Kidney (tissue), 13 donors: ENCODE measurements at regions not wholly inside any gene's neighbourhood (a gene's known extent, or its start where the extent isn't known, plus 50 kb on each side); places are given as distances from the start of the nearest gene placed in this dataset.

ENCODE experiments used
- DNase-seq, 5 donors: peaks; one replicate each; pipeline ENCODE4 v3.0.0-alpha.2; 2013 to 2020
- FAIRE-seq: peaks from 2 replicates; lab custom pipeline; 2012; peaks lifted over from hg19 to GRCh38; lab: Jason Lieb, UNC
- H3K27ac ChIP-seq, 2 donors: one replicate each; pipeline ENCODE4 v1.7.0; 2013; ENCODE audit warnings: low read depth in 2 of 2, low read length in 2 of 2, inconsistent platforms in 1 of 2
- H3K27me3 ChIP-seq: one replicate; pipeline ENCODE4 v1.7.1; 2013; ENCODE audit warnings: low read length, inconsistent platforms; ENCODE audit not compliant: control insufficient read depth, insufficient read depth
- H3K36me3 ChIP-seq, 3 donors: one replicate each; pipeline versions ENCODE4 v1.7.0 to v1.7.1; 2013; ENCODE audit warnings: low read length in 3 of 3, control low read depth in 1 of 3, inconsistent platforms in 1 of 3; ENCODE audit not compliant: insufficient read depth in 3 of 3, control insufficient read depth in 2 of 3
- H3K4me1 ChIP-seq, 3 donors: one replicate each; pipeline versions ENCODE4 v1.7.0 to v1.7.1; 2013; ENCODE audit warnings: low read length in 3 of 3, inconsistent platforms in 1 of 3, low read depth in 1 of 3; ENCODE audit not compliant: control insufficient read depth in 2 of 3, insufficient read depth in 2 of 3
- H3K4me3 ChIP-seq, 3 donors: one replicate each; pipeline versions ENCODE4 v1.7.0 to v1.8.1; 2013; ENCODE audit warnings: low read length in 3 of 3, control low read depth in 1 of 3, inconsistent platforms in 1 of 3
- H3K9ac ChIP-seq, 3 donors: one replicate each; pipeline versions ENCODE4 v1.7.0 to v1.7.1; 2013; ENCODE audit warnings: low read length in 3 of 3, control low read depth in 1 of 3, inconsistent platforms in 1 of 3
- H3K9me3 ChIP-seq, 3 donors: one replicate each; pipeline versions ENCODE4 v1.7.0 to v1.7.1; 2013; ENCODE audit warnings: low read length in 3 of 3, control low read depth in 1 of 3, inconsistent platforms in 1 of 3; ENCODE audit not compliant: control insufficient read depth in 2 of 3, insufficient read depth in 1 of 3
- intact Hi-C: fragments of 100-400 bp; cut with DNase I; formaldehyde crosslinking; loops from one replicate; pipeline ENCODE4 v1.11.1; 2022
- TF ChIP-seq, protein P1 (sequence below): IDR thresholded peaks from 3 replicates; pipeline ENCODE4 v1.5.1; 2012; ENCODE audit warnings: mild to moderate bottlenecking, moderate library complexity, borderline replicate concordance; ENCODE audit not compliant: insufficient read depth; ENCODE audit errors: extremely low read depth
- donor health status: control.
- donor health status: control.
- donor health status: control.
- donor health status: control.
- donor health status: control.
- donor health status: DM: yes; HTN: yes; CAD: no.
- donor health status: Normal renal cell carcinoma (clear cell type).

DNA sequence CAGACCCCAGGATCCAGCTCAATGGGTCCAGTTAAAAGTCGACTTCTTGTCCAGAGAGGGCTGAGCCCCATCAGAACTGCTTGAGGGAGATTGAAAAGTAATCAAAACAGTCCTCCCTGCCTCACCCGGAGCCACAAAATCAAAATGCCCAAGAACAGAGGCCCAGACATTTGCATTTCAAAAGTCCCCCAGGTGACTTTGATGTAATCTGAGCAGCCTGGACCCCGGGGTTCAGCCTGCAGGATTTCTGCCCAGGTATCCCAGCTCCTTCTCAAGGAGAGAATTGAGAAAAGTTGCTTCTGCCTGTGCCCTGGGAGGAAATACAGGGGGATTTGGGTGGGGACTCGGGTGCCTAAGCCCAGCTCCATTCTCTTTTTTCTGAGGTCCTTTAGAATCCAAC, 1385.0 kb downstream of the TBC1D22A start:
- no peaks in the 10 kb centered on the region for H3K27me3 ChIP-seq
- H3K36me3 ChIP-seq = no peaks in the 10 kb centered on the region
- no peak for DNase-seq
- FAIRE-seq = no peak
- TF ChIP-seq, protein P1, sequence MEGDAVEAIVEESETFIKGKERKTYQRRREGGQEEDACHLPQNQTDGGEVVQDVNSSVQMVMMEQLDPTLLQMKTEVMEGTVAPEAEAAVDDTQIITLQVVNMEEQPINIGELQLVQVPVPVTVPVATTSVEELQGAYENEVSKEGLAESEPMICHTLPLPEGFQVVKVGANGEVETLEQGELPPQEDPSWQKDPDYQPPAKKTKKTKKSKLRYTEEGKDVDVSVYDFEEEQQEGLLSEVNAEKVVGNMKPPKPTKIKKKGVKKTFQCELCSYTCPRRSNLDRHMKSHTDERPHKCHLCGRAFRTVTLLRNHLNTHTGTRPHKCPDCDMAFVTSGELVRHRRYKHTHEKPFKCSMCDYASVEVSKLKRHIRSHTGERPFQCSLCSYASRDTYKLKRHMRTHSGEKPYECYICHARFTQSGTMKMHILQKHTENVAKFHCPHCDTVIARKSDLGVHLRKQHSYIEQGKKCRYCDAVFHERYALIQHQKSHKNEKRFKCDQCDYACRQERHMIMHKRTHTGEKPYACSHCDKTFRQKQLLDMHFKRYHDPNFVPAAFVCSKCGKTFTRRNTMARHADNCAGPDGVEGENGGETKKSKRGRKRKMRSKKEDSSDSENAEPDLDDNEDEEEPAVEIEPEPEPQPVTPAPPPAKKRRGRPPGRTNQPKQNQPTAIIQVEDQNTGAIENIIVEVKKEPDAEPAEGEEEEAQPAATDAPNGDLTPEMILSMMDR = no peak
- H3K4me1 ChIP-seq = no peaks in the 10 kb centered on the region
- no peak overlapping the region for H3K27ac ChIP-seq
- no peak overlapping the region for H3K4me3 ChIP-seq
- intact Hi-C loops = no loop called here
- no peaks in the 10 kb centered on the region for H3K9me3 ChIP-seq
- H3K9ac ChIP-seq = no peak overlapping the region

DNA sequence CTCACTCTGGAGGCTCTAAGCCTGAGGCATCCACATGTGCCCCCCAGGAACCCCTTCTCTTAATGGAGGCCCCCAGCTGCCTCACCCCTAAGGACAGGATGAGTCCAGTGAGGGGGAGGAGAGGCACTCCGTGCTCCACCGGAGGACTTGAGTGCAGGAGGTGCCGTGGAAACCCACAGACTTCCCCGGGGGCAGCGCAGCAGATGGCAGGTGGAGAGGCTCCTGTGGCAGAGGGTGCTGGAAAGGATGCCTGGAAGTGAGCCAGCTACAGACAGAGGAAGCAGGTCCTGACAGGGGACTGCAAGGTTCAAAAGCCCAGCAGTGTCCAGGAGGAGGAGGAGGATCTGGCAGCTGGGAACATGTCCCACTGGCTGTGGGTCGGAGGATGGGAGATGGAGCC, 1384.0 kb downstream of the TBC1D22A start:
- FAIRE-seq = no peak
- H3K9me3 ChIP-seq = no peaks in the 10 kb centered on the region
- H3K27ac ChIP-seq = no peak overlapping the region
- H3K36me3 ChIP-seq = no peaks in the 10 kb centered on the region
- TF ChIP-seq, protein P1 = no peak
- no peak for DNase-seq
- H3K9ac ChIP-seq = no peak overlapping the region
- intact Hi-C loops = no loop called here
- H3K4me3 ChIP-seq = no peak overlapping the region
- H3K4me1 ChIP-seq = no peaks in the 10 kb centered on the region
- no peaks in the 10 kb centered on the region for H3K27me3 ChIP-seq

DNA sequence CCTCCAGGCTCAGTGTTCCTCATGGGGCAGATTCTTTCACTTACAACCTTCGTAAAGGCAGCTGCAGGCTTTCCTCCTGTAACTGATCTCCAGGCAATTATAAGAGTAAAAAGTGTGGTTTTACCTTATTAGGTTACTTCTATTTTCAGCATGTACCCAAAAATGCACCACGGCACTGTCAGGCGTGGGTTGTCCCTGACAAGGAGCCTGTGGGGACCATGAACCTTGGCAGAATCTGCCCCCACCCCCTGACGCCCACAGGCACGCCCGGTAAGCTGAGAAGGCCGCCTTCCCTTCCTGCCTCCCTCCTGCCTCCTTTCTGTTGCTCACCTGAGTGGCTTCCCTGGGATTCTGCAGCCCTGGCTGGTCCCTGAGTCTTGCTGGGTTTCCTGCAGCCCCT, 1383.3 kb downstream of the TBC1D22A start:
- DNase-seq (peak in 2 of 5 donors; percentile 30 to 53), FAIRE-seq (no peak)
- Histone ChIP-seq H3K9me3 (no peaks in the 10 kb centered on the region), H3K4me1 (no peaks in the 10 kb centered on the region), H3K27ac (no peak overlapping the region), H3K27me3 (no peaks in the 10 kb centered on the region), H3K4me3 (no peak overlapping the region), H3K36me3 (no peaks in the 10 kb centered on the region), H3K9ac (no peak overlapping the region)
- intact Hi-C loops = no loop called here
- TF ChIP-seq, protein P1 = no peak

DNA sequence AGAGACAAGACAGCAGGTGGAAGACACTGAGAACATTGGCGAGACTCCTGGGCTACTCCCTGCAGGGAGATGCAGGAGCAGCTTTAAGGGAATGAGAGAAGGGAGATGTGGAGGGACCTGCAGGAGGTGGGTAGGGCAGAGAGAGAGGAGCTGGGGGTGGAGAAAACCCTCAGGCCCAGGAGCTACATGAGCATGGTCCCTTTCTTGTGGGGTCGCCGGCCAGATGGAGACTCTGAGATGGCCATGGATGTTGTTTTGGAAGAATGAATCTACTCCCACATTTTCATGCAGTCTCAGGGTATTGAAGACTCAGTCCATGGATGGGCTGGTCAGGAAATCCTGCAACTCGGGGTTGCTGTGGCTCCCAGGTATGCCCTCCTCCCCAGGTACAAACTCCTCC, 1381.9 kb downstream of the TBC1D22A start:
- H3K27ac ChIP-seq = no peak overlapping the region
- H3K9ac ChIP-seq = no peak overlapping the region
- no peaks in the 10 kb centered on the region for H3K4me1 ChIP-seq
- FAIRE-seq (no peak), DNase-seq (no peak)
- TF ChIP-seq, protein P1 = no peak
- H3K9me3 ChIP-seq = no peaks in the 10 kb centered on the region
- H3K27me3 ChIP-seq = no peaks in the 10 kb centered on the region
- H3K36me3 ChIP-seq = no peaks in the 10 kb centered on the region
- H3K4me3 ChIP-seq = no peak overlapping the region
- intact Hi-C loops = no loop called here
